ENCODE measurements at regions not wholly inside any gene's neighbourhood (a gene's known extent, or its start where the extent isn't known, plus 50 kb on each side); places are given as distances from the start of the nearest gene placed in this dataset.
"Not testable (repeated sequence)": the region's sequence is repeated elsewhere in the genome, so short reads cannot be mapped to it uniquely, and the experiment has no call there.

- DNase-seq, result no peak
Observed at GRCh38 chr11:134840945-134841344, 428.9 kb upstream of the B3GAT1 start.

- not testable (repeated sequence) for DNase-seq
Observed at GRCh38 chr11:134840165-134840564, 428.1 kb upstream of the B3GAT1 start.

- no peak for DNase-seq
Observed at GRCh38 chr11:134838708-134839107, 426.7 kb upstream of the B3GAT1 start.

GRCh38 chr11:134837887-134838232 is 425.8 kb upstream of the B3GAT1 start:
- no peak for DNase-seq

GRCh38 chr11:134837166-134837886 is 425.3 kb upstream of the B3GAT1 start:
- DNase-seq, result no peak

- DNase-seq, result no peak
Observed at GRCh38 chr11:134836561-134836960, 424.5 kb upstream of the B3GAT1 start.

GRCh38 chr11:134835561-134835960 is 423.5 kb upstream of the B3GAT1 start:
- DNase-seq, result no peak

GRCh38 chr11:134830312-134830711 is 418.3 kb upstream of the B3GAT1 start:
- no peak for DNase-seq

GRCh38 chr11:134823970-134824369 is 411.9 kb upstream of the B3GAT1 start:
- DNase-seq, result no peak

GRCh38 chr11:134822897-134823296 is 410.9 kb upstream of the B3GAT1 start:
- DNase-seq, result no peak

- no peak for DNase-seq
Observed at GRCh38 chr11:134821422-134821821, 409.4 kb upstream of the B3GAT1 start.

- DNase-seq, result no peak
Observed at GRCh38 chr11:134819041-134819440, 407.0 kb upstream of the B3GAT1 start.

GRCh38 chr11:134818516-134818915 is 406.5 kb upstream of the B3GAT1 start:
- no peak for DNase-seq

- DNase-seq, result no peak
Observed at GRCh38 chr11:134815404-134815803, 403.4 kb upstream of the B3GAT1 start.

GRCh38 chr11:134807997-134808396 is 396.0 kb upstream of the B3GAT1 start:
- DNase-seq, result no peak

GRCh38 chr11:134802598-134802997 is 390.6 kb upstream of the B3GAT1 start:
- no peak for DNase-seq

- no peak for DNase-seq
Observed at GRCh38 chr11:134802116-134802515, 390.1 kb upstream of the B3GAT1 start.

- no peak for DNase-seq
Observed at GRCh38 chr11:134801570-134801969, 389.5 kb upstream of the B3GAT1 start.

GRCh38 chr11:134800826-134801225 is 388.8 kb upstream of the B3GAT1 start:
- no peak for DNase-seq

GRCh38 chr11:134800130-134800529 is 388.1 kb upstream of the B3GAT1 start:
- DNase-seq, result no peak

GRCh38 chr11:134799386-134799785 is 387.3 kb upstream of the B3GAT1 start:
- no peak for DNase-seq

- DNase-seq, result no peak
Observed at GRCh38 chr11:134797411-134798089, 385.5 kb upstream of the B3GAT1 start.

- no peak for DNase-seq
Observed at GRCh38 chr11:134795017-134795416, 383.0 kb upstream of the B3GAT1 start.

GRCh38 chr11:134794192-134794591 is 382.1 kb upstream of the B3GAT1 start:
- DNase-seq, result no peak

- no peak for DNase-seq
Observed at GRCh38 chr11:134792677-134793076, 380.6 kb upstream of the B3GAT1 start.
